Panc1 (cell line): ENCODE measurements at regions not wholly inside any gene's neighbourhood (a gene's known extent, or its start where the extent isn't known, plus 50 kb on each side); places are given as distances from the start of the nearest gene placed in this dataset.

Experiments
- ATAC-seq: fragments of 200-7000 bp; cut with Tn5 transposase; 2 replicates; pipeline ENCODE4 v1.9.1; 2020; ENCODE audit warnings: mild to moderate bottlenecking, moderate library complexity
- BruUV-seq: library from RNA; stranded (reverse); fragments of 400-500 nt; replicated peaks from 2 replicates; lab custom pipeline; 2021; lab: Mats Ljungman, UMichigan
- CTCF ChIA-PET: fragments of 300-600 bp; sonication (Branson Sonifier 250); formaldehyde crosslinking; loops from one replicate; lab custom pipeline; 2022; ENCODE audit warnings: antibody characterized with exemption; lab: Charles Lee
- POLR2A ChIA-PET: fragments of 300-600 bp; sonication (Branson Sonifier 250); formaldehyde crosslinking; loops from one replicate; lab custom pipeline; 2022; ENCODE audit warnings: antibody characterized with exemption; lab: Charles Lee
- DNase-seq: peaks from one replicate; pipeline ENCODE4 v3.0.0-alpha.2; 2010; ENCODE audit warnings: low read depth, low spot score
- H3K27ac ChIP-seq: 2 replicates; pipeline ENCODE4 v1.5.1; 2011; ENCODE audit warnings: mild to moderate bottlenecking, low read length, inconsistent platforms
- H3K27me3 ChIP-seq: fragments of 200-500 bp; sonication (Bioruptor generic); 2 replicates; pipeline ENCODE4 v1.6.0; 2014; ENCODE audit warnings: low read length, inconsistent platforms; ENCODE audit not compliant: control insufficient read depth, insufficient read depth
- H3K36me3 ChIP-seq: fragments of 200-500 bp; sonication (Bioruptor generic); 2 replicates; pipeline ENCODE4 v1.5.1; 2014; ENCODE audit warnings: inconsistent platforms, mild to moderate bottlenecking, low read length, moderate library complexity; ENCODE audit not compliant: control insufficient read depth, insufficient read depth
- H3K4me1 ChIP-seq: 2 replicates; pipeline ENCODE4 v1.5.1; 2011; ENCODE audit warnings: inconsistent platforms, mild to moderate bottlenecking, low read length, moderate library complexity; ENCODE audit not compliant: control insufficient read depth, insufficient read depth
- H3K4me3 ChIP-seq, 2 experiments: 2 replicates each; pipeline ENCODE4 v1.5.1; 2011 to 2012; ENCODE audit warnings: low read depth in 2 of 2, low read length in 2 of 2, mild to moderate bottlenecking in 2 of 2, inconsistent platforms in 1 of 2, moderate library complexity in 1 of 2
- H3K9me3 ChIP-seq: fragments of 200-500 bp; sonication (Bioruptor generic); 2 replicates; pipeline ENCODE4 v1.5.1; 2014; ENCODE audit warnings: low read depth, mild to moderate bottlenecking, inconsistent platforms, low read length, moderate library complexity; ENCODE audit not compliant: control insufficient read depth, insufficient read depth
- POLR2AphosphoS5 ChIP-seq: IDR thresholded peaks from 2 replicates; pipeline ENCODE4 v1.6.1; 2012; ENCODE audit warnings: mild to moderate bottlenecking, low read depth, low read length, moderate library complexity
- SIN3A ChIP-seq: IDR thresholded peaks from 2 replicates; pipeline ENCODE4 v1.6.1; 2012; ENCODE audit warnings: low read depth, mild to moderate bottlenecking, low read length, moderate library complexity, borderline replicate concordance; ENCODE audit not compliant: insufficient read depth
- TCF7L2 ChIP-seq: IDR thresholded peaks from 2 replicates; pipeline ENCODE4 v1.6.1; 2011; ENCODE audit warnings: mild to moderate bottlenecking, low read depth, low read length, inconsistent platforms
- in situ Hi-C: cut with HindIII; loops from 2 replicates; pipeline ENCODE4 v1.10.0; 2016; ENCODE audit warnings: low sequenced_read_pairs, low pct_unique_long_range_greater_than_20kb
- intact Hi-C: fragments of 100-400 bp; cut with micrococcal nuclease; formaldehyde crosslinking; loops from one replicate; pipeline ENCODE4 v1.10.0; 2022; ENCODE audit not compliant: unreplicated experiment
- TF ChIP-seq, protein P1 (sequence below): fragments of 450-650 bp; IDR thresholded peaks from 2 replicates; pipeline ENCODE4 v1.5.1; 2017; ENCODE audit warnings: mild to moderate bottlenecking
- TF ChIP-seq, protein P2 (sequence below), 2 experiments: IDR thresholded peaks; 2 replicates each; pipeline ENCODE4 v1.6.1; 2011 to 2012; ENCODE audit warnings: low read depth in 2 of 2, control low read depth in 1 of 2, low read length in 1 of 2, mild to moderate bottlenecking in 1 of 2, moderate library complexity in 1 of 2; ENCODE audit not compliant: insufficient read depth in 1 of 2

DNA sequence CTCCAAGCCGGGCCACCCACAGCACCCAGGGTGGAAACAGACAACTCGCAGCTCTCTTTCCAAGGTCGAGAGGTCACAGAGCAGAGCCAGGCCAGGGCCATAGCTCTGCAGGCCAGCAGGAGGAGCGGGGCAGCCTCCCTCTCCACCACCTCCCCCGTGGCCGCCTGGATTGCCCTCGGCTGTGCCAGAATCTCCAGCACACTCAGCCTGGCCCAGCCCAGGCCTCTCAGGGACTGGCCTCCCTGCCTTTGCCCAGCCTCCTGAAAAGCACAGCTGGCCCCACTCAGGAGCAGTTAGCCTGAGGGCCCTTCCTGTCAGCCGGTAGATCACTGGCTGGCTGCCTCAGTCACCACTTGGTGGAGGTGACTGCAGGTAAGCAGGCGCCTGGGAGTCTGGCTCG is 85.8 kb upstream of the SEC14L1 start:
- Histone ChIP-seq H3K27me3 (no peaks in the 10 kb centered on the region), H3K4me3 (no peak overlapping the region), H3K9me3 (no peaks in the 10 kb centered on the region), H3K36me3 (no peaks in the 10 kb centered on the region), H3K27ac (no peak overlapping the region), H3K4me1 (no peaks in the 10 kb centered on the region)
- TF ChIP-seq SIN3A: no peak
- TF ChIP-seq, protein P1, sequence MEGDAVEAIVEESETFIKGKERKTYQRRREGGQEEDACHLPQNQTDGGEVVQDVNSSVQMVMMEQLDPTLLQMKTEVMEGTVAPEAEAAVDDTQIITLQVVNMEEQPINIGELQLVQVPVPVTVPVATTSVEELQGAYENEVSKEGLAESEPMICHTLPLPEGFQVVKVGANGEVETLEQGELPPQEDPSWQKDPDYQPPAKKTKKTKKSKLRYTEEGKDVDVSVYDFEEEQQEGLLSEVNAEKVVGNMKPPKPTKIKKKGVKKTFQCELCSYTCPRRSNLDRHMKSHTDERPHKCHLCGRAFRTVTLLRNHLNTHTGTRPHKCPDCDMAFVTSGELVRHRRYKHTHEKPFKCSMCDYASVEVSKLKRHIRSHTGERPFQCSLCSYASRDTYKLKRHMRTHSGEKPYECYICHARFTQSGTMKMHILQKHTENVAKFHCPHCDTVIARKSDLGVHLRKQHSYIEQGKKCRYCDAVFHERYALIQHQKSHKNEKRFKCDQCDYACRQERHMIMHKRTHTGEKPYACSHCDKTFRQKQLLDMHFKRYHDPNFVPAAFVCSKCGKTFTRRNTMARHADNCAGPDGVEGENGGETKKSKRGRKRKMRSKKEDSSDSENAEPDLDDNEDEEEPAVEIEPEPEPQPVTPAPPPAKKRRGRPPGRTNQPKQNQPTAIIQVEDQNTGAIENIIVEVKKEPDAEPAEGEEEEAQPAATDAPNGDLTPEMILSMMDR: no peak
- TF ChIP-seq, protein P2, sequence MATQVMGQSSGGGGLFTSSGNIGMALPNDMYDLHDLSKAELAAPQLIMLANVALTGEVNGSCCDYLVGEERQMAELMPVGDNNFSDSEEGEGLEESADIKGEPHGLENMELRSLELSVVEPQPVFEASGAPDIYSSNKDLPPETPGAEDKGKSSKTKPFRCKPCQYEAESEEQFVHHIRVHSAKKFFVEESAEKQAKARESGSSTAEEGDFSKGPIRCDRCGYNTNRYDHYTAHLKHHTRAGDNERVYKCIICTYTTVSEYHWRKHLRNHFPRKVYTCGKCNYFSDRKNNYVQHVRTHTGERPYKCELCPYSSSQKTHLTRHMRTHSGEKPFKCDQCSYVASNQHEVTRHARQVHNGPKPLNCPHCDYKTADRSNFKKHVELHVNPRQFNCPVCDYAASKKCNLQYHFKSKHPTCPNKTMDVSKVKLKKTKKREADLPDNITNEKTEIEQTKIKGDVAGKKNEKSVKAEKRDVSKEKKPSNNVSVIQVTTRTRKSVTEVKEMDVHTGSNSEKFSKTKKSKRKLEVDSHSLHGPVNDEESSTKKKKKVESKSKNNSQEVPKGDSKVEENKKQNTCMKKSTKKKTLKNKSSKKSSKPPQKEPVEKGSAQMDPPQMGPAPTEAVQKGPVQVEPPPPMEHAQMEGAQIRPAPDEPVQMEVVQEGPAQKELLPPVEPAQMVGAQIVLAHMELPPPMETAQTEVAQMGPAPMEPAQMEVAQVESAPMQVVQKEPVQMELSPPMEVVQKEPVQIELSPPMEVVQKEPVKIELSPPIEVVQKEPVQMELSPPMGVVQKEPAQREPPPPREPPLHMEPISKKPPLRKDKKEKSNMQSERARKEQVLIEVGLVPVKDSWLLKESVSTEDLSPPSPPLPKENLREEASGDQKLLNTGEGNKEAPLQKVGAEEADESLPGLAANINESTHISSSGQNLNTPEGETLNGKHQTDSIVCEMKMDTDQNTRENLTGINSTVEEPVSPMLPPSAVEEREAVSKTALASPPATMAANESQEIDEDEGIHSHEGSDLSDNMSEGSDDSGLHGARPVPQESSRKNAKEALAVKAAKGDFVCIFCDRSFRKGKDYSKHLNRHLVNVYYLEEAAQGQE (IDR thresholded peaks at IDR 0.05; ENCODE audit: insufficient read depth in 1 of 2, low read depth in 2 of 2, low read length in 1 of 2): no peak
- TF ChIP-seq TCF7L2: no peak
- no peak for TF ChIP-seq POLR2AphosphoS5
- in situ Hi-C loops: no loop called here
- CTCF ChIA-PET: interaction anchor here (1.9 kb wide), 1 partner anchor 187 kb away, joined by 4 read pairs; no protein-coding TSS in a partner anchor
- POLR2A ChIA-PET: no interaction called here
- intact Hi-C loops: loop anchor here (5.0 kb wide), 1 partner anchor 43 kb away; no protein-coding TSS in a partner anchor
- no TSS peak for BruUV-seq
- no peak for DNase-seq
- ATAC-seq: peak; percentile 41

DNA sequence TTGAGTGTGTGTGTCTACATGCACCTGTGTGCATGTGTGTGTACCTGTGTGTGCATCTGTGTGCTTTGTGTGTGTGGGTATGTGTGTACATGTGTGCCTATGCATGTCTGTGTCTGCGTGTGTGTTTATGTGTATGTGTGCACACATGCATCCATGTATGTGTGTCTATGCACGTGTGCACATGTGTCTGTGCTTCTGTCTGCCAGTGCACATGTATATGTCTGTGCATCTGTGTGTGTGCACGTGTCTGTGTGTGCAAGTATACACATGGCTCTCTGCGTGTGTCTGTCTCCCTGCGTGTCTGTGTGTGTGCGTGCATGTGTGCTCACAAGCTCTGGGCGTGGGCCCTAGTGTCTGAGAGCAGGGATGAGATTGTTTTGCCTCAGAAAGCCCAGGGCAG is 85.3 kb upstream of the SEC14L1 start:
- no peak overlapping the region for H3K27ac ChIP-seq
- no peaks in the 10 kb centered on the region for H3K4me1 ChIP-seq
- in situ Hi-C loops (no loop called here), intact Hi-C loops (loop anchor here (5.0 kb wide), 1 partner anchor 43 kb away; no protein-coding TSS in a partner anchor)
- no peak for TF ChIP-seq SIN3A
- no peak for TF ChIP-seq POLR2AphosphoS5
- TF ChIP-seq, protein P2 (IDR thresholded peaks at IDR 0.05; ENCODE audit: insufficient read depth in 1 of 2, low read depth in 2 of 2, low read length in 1 of 2): no peak
- TF ChIP-seq, protein P1: no peak
- no peak for TF ChIP-seq TCF7L2
- BruUV-seq: no TSS peak
- ChIA-PET POLR2A (no interaction called here), CTCF (interaction anchor here (0.8 to 1.3 kb wide), 2 partner anchors 33 to 187 kb away, joined by 5 to 18 read pairs; partner anchors contain the start of gene MGAT5B)
- no peaks in the 10 kb centered on the region for H3K27me3 ChIP-seq
- DNase-seq (no peak), ATAC-seq (no peak)
- no peaks in the 10 kb centered on the region for H3K36me3 ChIP-seq
- H3K4me3 ChIP-seq: no peak overlapping the region
- H3K9me3 ChIP-seq: no peaks in the 10 kb centered on the region
